Sigmoid colon (tissue), 4 donors: ENCODE measurements at regions not wholly inside any gene's neighbourhood (a gene's known extent, or its start where the extent isn't known, plus 50 kb on each side); places are given as distances from the start of the nearest gene placed in this dataset.

Source experiments
- CTCF ChIP-seq, 4 experiments: fragments of 450-650 bp in 3 of 4; fragments of 200-600 bp in 1 of 4; IDR thresholded peaks; one replicate each; pipeline ENCODE4 v1.5.1; 2016 to 2019; ENCODE audit warnings: antibody characterized with exemption in 4 of 4, mild to moderate bottlenecking in 3 of 4, moderate library complexity in 2 of 4
- POLR2A ChIP-seq, 2 donors: fragments of 450-650 bp; IDR thresholded peaks; one replicate each; pipeline ENCODE4 v1.6.1; 2016; ENCODE audit warnings: antibody characterized with exemption in 2 of 2, mild to moderate bottlenecking in 2 of 2, moderate library complexity in 2 of 2
- POLR2AphosphoS5 ChIP-seq, 4 donors: sonication (generic); formaldehyde crosslinking; IDR thresholded peaks; one replicate each; pipeline ENCODE4 v1.6.1; 2017; ENCODE audit warnings: antibody characterized with exemption in 4 of 4

- TF ChIP-seq CTCF (IDR thresholded peaks at IDR 0.05) (no peak), POLR2AphosphoS5 (IDR thresholded peaks at IDR 0.05) (no peak), POLR2A (IDR thresholded peaks at IDR 0.05) (no peak)
Measured at GRCh38 chrX:110491846-110492620, 133.4 kb downstream of the RTL9 start.
